ENCODE measurements at regions not wholly inside any gene's neighbourhood (a gene's known extent, or its start where the extent isn't known, plus 50 kb on each side); places are given as distances from the start of the nearest gene placed in this dataset.

GRCh38 chr15:29208836-29209235 is 60.8 kb downstream of the NSMCE3 start:
- DNase-seq (ENCODE audit: low spot score): no peak

- DNase-seq (ENCODE audit: low spot score): peak; percentile 38
These were observed 61.3 kb downstream of the NSMCE3 start for GRCh38 chr15:29208352-29208751.

- DNase-seq (ENCODE audit: low spot score): no peak
These were observed 61.9 kb downstream of the NSMCE3 start for GRCh38 chr15:29207758-29208108.

- no peak for DNase-seq (ENCODE audit: low spot score)
These were observed 62.4 kb downstream of the NSMCE3 start for GRCh38 chr15:29207027-29207757.

GRCh38 chr15:29205186-29205585 is 64.4 kb downstream of the NSMCE3 start:
- no peak for DNase-seq (ENCODE audit: low spot score)

GRCh38 chr15:29204369-29204755 is 65.3 kb downstream of the NSMCE3 start:
- no peak for DNase-seq (ENCODE audit: low spot score)

- DNase-seq (ENCODE audit: low spot score): no peak
These were observed 65.8 kb downstream of the NSMCE3 start for GRCh38 chr15:29203718-29204368.

GRCh38 chr15:29196722-29197121 is 72.9 kb downstream of the NSMCE3 start:
- DNase-seq (ENCODE audit: low spot score): no peak

GRCh38 chr15:29196290-29196689 is 73.3 kb downstream of the NSMCE3 start:
- no peak for DNase-seq (ENCODE audit: low spot score)

GRCh38 chr15:29194866-29195265 is 74.8 kb downstream of the NSMCE3 start:
- no peak for DNase-seq (ENCODE audit: low spot score)

GRCh38 chr15:29183071-29183831 is 86.4 kb downstream of the NSMCE3 start:
- peak; percentile 20 for DNase-seq (ENCODE audit: low spot score)

GRCh38 chr15:29182590-29182989 is 87.0 kb downstream of the NSMCE3 start:
- no peak for DNase-seq (ENCODE audit: low spot score)

- DNase-seq (ENCODE audit: low spot score): no peak
These were observed 96.6 kb downstream of the NSMCE3 start for GRCh38 chr15:29172742-29173725.

GRCh38 chr15:29170521-29170920 is 99.1 kb downstream of the NSMCE3 start:
- DNase-seq (ENCODE audit: low spot score): peak; percentile 2
